GM21423 (cell line): ENCODE measurements at regions not wholly inside any gene's neighbourhood (a gene's known extent, or its start where the extent isn't known, plus 50 kb on each side); places are given as distances from the start of the nearest gene placed in this dataset.
"Not testable (repeated sequence)": the region's sequence is repeated elsewhere in the genome, so short reads cannot be mapped to it uniquely, and the experiment has no call there.

Experiments
- ATAC-seq: cut with Tn5 transposase; IDR thresholded peaks from one replicate; pipeline ENCODE4 v1.9.1; 2021; ENCODE audit warnings: mild to moderate bottlenecking, moderate library complexity; ENCODE audit not compliant: unreplicated experiment

- no peak for ATAC-seq
These were observed 123.5 kb upstream of the TRHDE start for GRCh38 chr12:72148709-72149108.

DNA sequence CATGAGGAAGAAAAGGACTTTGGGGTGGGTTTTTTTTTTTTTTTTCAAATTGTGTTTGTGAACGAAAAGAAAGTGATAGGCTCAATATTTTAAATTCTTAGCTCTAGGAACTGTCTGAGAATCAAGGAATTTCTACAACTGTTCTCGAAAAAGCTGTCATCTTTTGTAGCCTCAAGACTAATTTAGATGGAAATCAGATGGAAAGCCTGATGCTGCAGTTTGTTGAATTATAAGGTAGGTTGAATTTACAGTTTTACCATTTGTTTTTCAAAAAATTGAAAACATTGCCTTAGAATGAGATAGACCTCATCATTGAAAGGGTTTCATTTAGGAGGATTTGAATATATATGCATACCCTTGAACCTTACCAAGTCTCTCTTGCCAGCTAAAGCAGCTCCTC is 109.3 kb upstream of the TRHDE start:
- ATAC-seq, result no peak

- no peak for ATAC-seq
These were observed 103.3 kb upstream of the TRHDE start for GRCh38 chr12:72168851-72169250.

GRCh38 chr12:72173974-72174373 is 98.2 kb upstream of the TRHDE start:
- ATAC-seq, result no peak

- ATAC-seq, result no peak
These were observed 93.9 kb upstream of the TRHDE start for GRCh38 chr12:72178244-72178643.

DNA sequence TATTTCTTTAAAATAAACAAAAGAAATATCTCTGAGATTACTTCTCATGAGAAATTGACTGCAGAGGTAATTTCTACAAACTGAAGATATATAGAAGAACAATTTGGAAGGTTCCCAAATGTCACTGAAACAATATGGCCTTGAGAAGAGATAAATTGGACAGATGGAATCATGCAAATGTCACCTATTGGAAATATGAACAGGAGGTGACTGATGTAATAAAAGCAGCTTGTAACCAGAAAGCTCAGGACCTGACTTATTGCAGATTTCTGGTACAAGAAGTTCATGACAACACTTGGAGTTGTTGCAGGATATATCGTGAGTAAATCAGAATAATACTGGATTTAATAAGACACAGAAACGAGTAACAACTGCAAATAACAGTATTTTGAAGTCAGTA is 93.3 kb upstream of the TRHDE start:
- no peak for ATAC-seq

GRCh38 chr12:72179841-72180240 is 92.3 kb upstream of the TRHDE start:
- ATAC-seq, result no peak

GRCh38 chr12:72184971-72185533 is 87.1 kb upstream of the TRHDE start:
- ATAC-seq, result not testable (repeated sequence)

GRCh38 chr12:72189266-72189665 is 82.9 kb upstream of the TRHDE start:
- no peak for ATAC-seq

DNA sequence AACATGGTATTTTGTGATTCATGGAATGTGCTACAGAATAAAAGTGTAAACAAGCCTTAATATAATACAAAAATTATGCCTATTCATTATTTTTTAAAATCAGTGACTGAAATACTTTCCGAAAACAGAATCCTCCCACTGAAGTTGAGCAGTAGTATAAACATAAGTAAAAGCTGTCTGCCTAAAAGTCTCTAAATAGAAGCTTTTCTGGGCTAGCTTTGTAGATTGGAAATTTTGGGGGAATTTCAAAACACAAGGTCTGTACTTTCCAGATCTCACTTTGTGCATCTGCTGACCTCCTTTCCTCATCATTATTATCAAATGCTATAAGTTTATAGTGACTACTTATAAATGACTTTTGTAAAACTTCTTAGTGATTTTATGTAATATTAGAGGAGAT is 80.4 kb upstream of the TRHDE start:
- ATAC-seq, result no peak

GRCh38 chr12:72197790-72198189 is 74.4 kb upstream of the TRHDE start:
- ATAC-seq, result no peak

DNA sequence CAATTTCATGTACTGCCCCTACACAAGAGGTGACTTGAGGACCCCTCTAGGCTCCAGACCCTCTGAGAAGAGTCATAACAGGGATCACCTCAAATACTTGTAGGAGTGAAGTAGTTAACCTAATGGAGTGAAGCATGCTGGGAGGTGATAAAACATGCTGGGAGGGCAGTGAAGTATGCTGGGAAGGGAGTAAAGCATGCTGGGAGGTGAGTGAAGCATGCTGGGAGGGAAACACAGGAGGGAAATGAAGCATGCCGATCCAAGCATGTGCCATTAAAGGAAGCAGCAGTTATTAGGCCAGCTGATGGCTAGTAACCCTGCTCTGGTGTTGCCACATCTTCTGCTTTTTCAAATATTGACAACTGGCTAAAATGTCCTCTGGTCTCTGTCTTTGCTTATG is 70.7 kb upstream of the TRHDE start:
- no peak for ATAC-seq

DNA sequence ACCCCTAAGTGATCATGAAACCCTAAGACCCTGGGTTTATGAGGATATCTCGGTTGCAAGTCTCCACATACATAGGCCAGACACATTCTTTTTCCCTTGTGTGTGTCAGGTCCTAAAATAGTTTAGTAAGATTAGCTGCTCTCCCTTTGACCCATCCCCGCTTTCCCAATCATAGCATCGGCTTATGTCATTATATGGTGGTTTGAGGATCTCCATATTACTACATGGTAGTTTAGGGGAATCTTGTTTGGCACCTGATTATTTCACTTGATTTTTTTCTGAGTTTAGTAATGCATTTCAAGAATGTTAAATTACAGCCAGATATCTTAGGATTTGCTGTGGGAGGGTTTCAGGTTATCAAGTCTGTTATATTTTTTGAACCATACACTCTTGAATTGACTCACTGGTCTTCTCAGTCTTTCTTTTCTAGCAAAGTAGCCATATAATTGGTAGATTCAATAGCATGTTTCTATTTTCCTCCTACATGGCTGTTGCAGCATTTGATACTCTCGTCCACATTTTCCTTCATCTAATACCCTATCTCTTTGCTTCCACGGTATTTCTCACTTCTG is 68.3 kb upstream of the TRHDE start:
- ATAC-seq, result no peak

DNA sequence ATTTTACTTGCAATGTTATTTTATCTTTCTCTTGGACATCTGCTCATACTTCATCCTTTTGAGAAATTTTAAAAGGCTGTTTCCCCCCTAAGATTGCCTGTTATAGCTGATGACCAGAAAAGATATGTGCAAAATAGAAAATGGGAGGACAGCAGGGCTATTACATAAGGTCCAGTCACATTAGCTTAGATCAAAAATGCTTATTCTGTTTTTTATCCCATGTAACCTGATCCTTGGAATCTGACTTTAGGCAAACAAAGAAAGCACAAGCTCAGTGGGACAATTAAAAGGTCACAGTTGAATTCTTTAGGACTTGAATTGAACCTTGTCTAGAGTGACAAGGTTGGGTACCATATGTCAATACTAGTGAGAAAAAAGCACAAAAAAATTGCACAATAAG is 65.1 kb upstream of the TRHDE start:
- no peak for ATAC-seq

- no peak for ATAC-seq
These were observed 64.4 kb upstream of the TRHDE start for GRCh38 chr12:72207486-72208409.

- ATAC-seq, result no peak
These were observed 63.1 kb upstream of the TRHDE start for GRCh38 chr12:72209086-72209485.

DNA sequence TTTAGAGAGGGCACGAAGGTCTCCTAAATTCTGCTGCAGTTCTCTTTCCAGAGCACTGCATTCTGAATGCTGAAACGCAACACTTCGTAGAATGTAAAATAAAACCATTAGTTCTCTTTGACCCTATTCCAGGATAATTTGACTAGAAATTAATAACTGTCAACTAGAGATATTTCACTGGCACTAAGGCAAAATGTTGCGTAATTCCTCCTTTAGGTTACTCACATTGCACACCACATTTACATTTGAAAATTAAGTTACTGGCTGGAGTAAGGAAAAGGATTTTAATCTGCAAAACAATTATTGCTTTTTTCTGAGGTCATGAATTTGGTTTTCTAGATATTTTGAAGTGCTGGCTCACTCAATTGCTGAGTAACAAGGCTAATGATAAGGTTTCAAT is 58.0 kb upstream of the TRHDE start:
- no peak for ATAC-seq

GRCh38 chr12:72215287-72215686 is 56.9 kb upstream of the TRHDE start:
- not testable (repeated sequence) for ATAC-seq

DNA sequence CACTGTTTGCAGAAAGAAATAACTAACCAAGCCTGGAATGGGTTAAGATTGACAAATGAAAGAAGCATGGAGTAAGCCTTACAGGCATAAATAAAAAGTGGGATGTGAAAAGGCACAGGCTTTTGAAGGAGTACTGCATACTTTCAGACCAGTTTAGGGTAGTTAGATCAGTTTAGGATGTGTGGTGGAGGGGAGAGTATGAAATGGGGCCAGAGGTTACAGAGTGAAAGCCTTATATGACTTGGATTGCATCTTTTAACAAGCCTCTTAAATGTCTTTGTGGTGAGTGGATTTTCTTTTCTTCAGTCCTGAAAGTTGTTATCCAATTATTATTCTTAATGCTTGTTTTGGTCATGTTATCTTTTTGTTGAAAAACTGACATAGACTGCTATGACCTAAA is 52.2 kb upstream of the TRHDE start:
- ATAC-seq, result no peak
